PC-3 (cell line): ENCODE measurements at regions not wholly inside any gene's neighbourhood (a gene's known extent, or its start where the extent isn't known, plus 50 kb on each side); places are given as distances from the start of the nearest gene placed in this dataset.

Source experiments
- ATAC-seq: fragments of 200-7000 bp; cut with Tn5 transposase; 2 replicates; pipeline ENCODE4 v1.9.1; 2020; ENCODE audit warnings: mild to moderate bottlenecking, moderate library complexity
- BruUV-seq: library from RNA; stranded (reverse); fragments of 400-500 nt; replicated peaks from 2 replicates; lab custom pipeline; 2021; lab: Mats Ljungman, UMichigan
- CTCF ChIA-PET: fragments of 300-600 bp; sonication (Branson Sonifier 250); formaldehyde crosslinking; loops from one replicate; lab custom pipeline; 2022; ENCODE audit warnings: antibody characterized with exemption; lab: Charles Lee
- POLR2A ChIA-PET: fragments of 300-600 bp; sonication (Branson Sonifier 250); formaldehyde crosslinking; loops from one replicate; lab custom pipeline; 2022; ENCODE audit warnings: antibody characterized with exemption; ENCODE audit not compliant: unreplicated experiment; lab: Charles Lee
- DNase-seq: peaks from one replicate; pipeline ENCODE4 v3.0.0-alpha.2; 2015
- H2AFZ ChIP-seq: fragments of 300-600 bp; sonication (generic); 2 replicates; pipeline ENCODE4 v1.6.0; 2016; ENCODE audit warnings: antibody characterized with exemption, low read length
- H3F3A ChIP-seq: fragments of 300-600 bp; sonication (generic); one replicate; pipeline ENCODE4 v1.6.0; 2017; ENCODE audit warnings: antibody characterized with exemption, low read length, control low read depth, mild to moderate bottlenecking; ENCODE audit not compliant: unreplicated experiment
- H3K27ac ChIP-seq: fragments of 300-600 bp; sonication (generic); 2 replicates; pipeline ENCODE4 v1.5.1; 2016; ENCODE audit warnings: mild to moderate bottlenecking, low read length
- H3K27me3 ChIP-seq: fragments of 300-600 bp; sonication (generic); 2 replicates; pipeline ENCODE4 v1.6.1; 2016; ENCODE audit warnings: low read length, mixed read lengths
- H3K36me3 ChIP-seq: fragments of 300-600 bp; sonication (generic); 2 replicates; pipeline ENCODE4 v1.6.1; 2016; ENCODE audit warnings: low read depth, mixed run types, low read length, mixed read lengths
- H3K4me1 ChIP-seq: fragments of 300-600 bp; sonication (generic); 2 replicates; pipeline ENCODE4 v1.5.1; 2016; ENCODE audit warnings: low read length; ENCODE audit not compliant: insufficient read depth
- H3K4me2 ChIP-seq: fragments of 300-600 bp; sonication (generic); 2 replicates; pipeline ENCODE4 v1.6.0; 2016; ENCODE audit warnings: low read length
- H3K4me3 ChIP-seq: fragments of 300-600 bp; sonication (generic); 2 replicates; pipeline ENCODE4 v1.5.1; 2016; ENCODE audit warnings: mild to moderate bottlenecking, low read length, mixed read lengths
- H3K79me2 ChIP-seq: fragments of 300-600 bp; sonication (generic); 2 replicates; pipeline ENCODE4 v1.6.1; 2017; ENCODE audit warnings: low read length, mixed read lengths
- H3K9ac ChIP-seq: fragments of 300-600 bp; sonication (generic); 2 replicates; pipeline ENCODE4 v1.6.0; 2016; ENCODE audit warnings: mild to moderate bottlenecking, low read length
- H3K9me2 ChIP-seq: fragments of 300-600 bp; sonication (generic); replicated peaks from 2 replicates; pipeline ENCODE4 v1.6.1; 2016; ENCODE audit warnings: mixed run types, low read length, mixed read lengths
- H3K9me3 ChIP-seq: fragments of 300-600 bp; sonication (generic); 2 replicates; pipeline ENCODE4 v1.6.1; 2016; ENCODE audit warnings: low read length, mixed read lengths
- H4K20me1 ChIP-seq: fragments of 300-600 bp; sonication (generic); 2 replicates; pipeline ENCODE4 v1.6.1; 2016; ENCODE audit warnings: low read length, mixed read lengths
- CTCF ChIP-seq: fragments of 300-600 bp; sonication (generic); conservative IDR thresholded peaks from 2 replicates; pipeline ENCODE4 v1.5.1; 2017; ENCODE audit warnings: antibody characterized with exemption, low read depth, mild to moderate bottlenecking, low read length
- EZH2 ChIP-seq: fragments of 300-600 bp; sonication (generic); IDR thresholded peaks from one replicate; pipeline ENCODE4 v1.6.1; 2017; ENCODE audit warnings: antibody characterized with exemption, mild to moderate bottlenecking, low read length; ENCODE audit not compliant: unreplicated experiment
- EZH2phosphoT487 ChIP-seq: fragments of 300-600 bp; sonication (generic); IDR thresholded peaks from 2 replicates; pipeline ENCODE4 v1.6.1; 2018; ENCODE audit warnings: mild to moderate bottlenecking, antibody characterized with exemption, low read length, borderline replicate concordance
- intact Hi-C: fragments of 100-400 bp; cut with micrococcal nuclease; formaldehyde crosslinking; loops from 2 replicates; pipeline ENCODE4 v1.9.0; 2023

- intact Hi-C loops = no loop called here
- H3K9ac ChIP-seq = no peak overlapping the region
- H3K9me2 ChIP-seq = no peaks in the 10 kb centered on the region
- POLR2A ChIA-PET = no interaction called here
- ATAC-seq = no peak
- H2AFZ ChIP-seq = no peak overlapping the region
- H3K27ac ChIP-seq = no peak overlapping the region
- no peak overlapping the region for H3K4me3 ChIP-seq
- H4K20me1 ChIP-seq = no peaks in the 10 kb centered on the region
- H3K79me2 ChIP-seq = no peaks in the 10 kb centered on the region
- H3K4me2 ChIP-seq = no peak overlapping the region
- H3K9me3 ChIP-seq = no peaks in the 10 kb centered on the region
- H3F3A ChIP-seq = no peaks in the 10 kb centered on the region
- BruUV-seq = no TSS peak
- CTCF ChIA-PET = no interaction called here
- TF ChIP-seq CTCF = peak; percentile 16; the same call in 1 of the 2 replicates
- TF ChIP-seq EZH2 = no peak
- no peak for TF ChIP-seq EZH2phosphoT487
- H3K27me3 ChIP-seq = no peaks in the 10 kb centered on the region
- DNase-seq = no peak
- H3K4me1 ChIP-seq = no peaks in the 10 kb centered on the region
- no peaks in the 10 kb centered on the region for H3K36me3 ChIP-seq
These were observed 91.3 kb downstream of the UQCRFS1 start for GRCh38 chr19:29121684-29122083.

GRCh38 chr19:29120466-29120865, 92.5 kb downstream of the UQCRFS1 start:
- DNase-seq (no peak), ATAC-seq (no peak)
- Histone ChIP-seq H3K36me3 (no peaks in the 10 kb centered on the region), H3K9ac (no peak overlapping the region), H3K27ac (no peak overlapping the region), H3K9me3 (no peaks in the 10 kb centered on the region), H3K4me2 (no peak overlapping the region), H2AFZ (no peak overlapping the region), H3K4me3 (no peak overlapping the region), H3K79me2 (no peaks in the 10 kb centered on the region), H4K20me1 (no peaks in the 10 kb centered on the region), H3K4me1 (no peaks in the 10 kb centered on the region), H3K27me3 (no peaks in the 10 kb centered on the region), H3K9me2 (no peaks in the 10 kb centered on the region), H3F3A (no peaks in the 10 kb centered on the region)
- no TSS peak for BruUV-seq
- CTCF ChIA-PET = interaction anchor here (0.6 kb wide), 1 partner anchor 11 kb away, joined by 4 read pairs; no protein-coding TSS in a partner anchor
- TF ChIP-seq CTCF (no peak), EZH2phosphoT487 (no peak), EZH2 (no peak)
- intact Hi-C loops = no loop called here
- POLR2A ChIA-PET = no interaction called here

GRCh38 chr19:29119590-29119989, 93.4 kb downstream of the UQCRFS1 start:
- CTCF ChIA-PET = no interaction called here
- H3F3A ChIP-seq = no peaks in the 10 kb centered on the region
- intact Hi-C loops = no loop called here

More at GRCh38 chr19:29119590-29119989, 93.4 kb downstream of the UQCRFS1 start:
- no peaks in the 10 kb centered on the region for H4K20me1 ChIP-seq
- no peak overlapping the region for H3K4me3 ChIP-seq
- H3K4me2 ChIP-seq = no peak overlapping the region
- TF ChIP-seq EZH2 = no peak
- TF ChIP-seq CTCF = no peak
- no peak for TF ChIP-seq EZH2phosphoT487
- H3K9ac ChIP-seq = no peak overlapping the region
- no TSS peak for BruUV-seq
- no peaks in the 10 kb centered on the region for H3K27me3 ChIP-seq
- no peaks in the 10 kb centered on the region for H3K9me2 ChIP-seq
- ATAC-seq = no peak
- H3K27ac ChIP-seq = no peak overlapping the region
- H3K9me3 ChIP-seq = no peaks in the 10 kb centered on the region
- DNase-seq = no peak
- H2AFZ ChIP-seq = no peak overlapping the region
- no peaks in the 10 kb centered on the region for H3K36me3 ChIP-seq
- H3K79me2 ChIP-seq = no peaks in the 10 kb centered on the region
- POLR2A ChIA-PET = no interaction called here
- no peaks in the 10 kb centered on the region for H3K4me1 ChIP-seq
